Endothelial cell of umbilical vein (primary cell): ENCODE measurements at regions not wholly inside any gene's neighbourhood (a gene's known extent, or its start where the extent isn't known, plus 50 kb on each side); places are given as distances from the start of the nearest gene placed in this dataset.
"Not testable (repeated sequence)": the region's sequence is repeated elsewhere in the genome, so short reads cannot be mapped to it uniquely, and the experiment has no call there.

ENCODE experiments used
- BruUV-seq: library from RNA; stranded (reverse); fragments of 400-500 nt; replicated peaks from 2 replicates; lab custom pipeline; 2021; lab: Mats Ljungman, UMichigan
- CTCF ChIA-PET: fragments of 300-600, 350-600 bp; sonication (Branson Sonifier 250); formaldehyde crosslinking; loops from one replicate; lab custom pipeline; 2021; ENCODE audit warnings: antibody characterized with exemption, inconsistent platforms; lab: Charles Lee
- POLR2A ChIA-PET: fragments of 300-600, 350-600 bp; sonication (Branson Sonifier 250); formaldehyde crosslinking; loops from one replicate; lab custom pipeline; 2021; ENCODE audit warnings: antibody characterized with exemption, inconsistent platforms; lab: Charles Lee
- DNase-seq: peaks from one replicate; pipeline ENCODE4 v3.0.0-alpha.2; 2011; ENCODE audit warnings: low read depth, low spot score
- FAIRE-seq: peaks from 2 replicates; lab custom pipeline; 2011; peaks lifted over from hg19 to GRCh38; lab: Jason Lieb, UNC
- H2AFZ ChIP-seq: 2 replicates; pipeline ENCODE4 v1.6.0; 2012; ENCODE audit warnings: low read depth, low read length, control low read depth, inconsistent platforms
- H3K27ac ChIP-seq: 2 replicates; pipeline ENCODE4 v1.5.1; 2011; ENCODE audit warnings: low read depth, mild to moderate bottlenecking, control low read depth, low read length, moderate library complexity; ENCODE audit not compliant: insufficient read depth
- H3K27me3 ChIP-seq, 2 experiments: 2 replicates each; pipeline versions ENCODE4 v1.6.0 to v1.6.1; 2011; ENCODE audit warnings: low read length in 2 of 2, mixed read lengths in 1 of 2; ENCODE audit not compliant: control insufficient read depth in 2 of 2, insufficient read depth in 2 of 2
- H3K36me3 ChIP-seq, 2 experiments: 2 replicates in 1 of 2; 3 replicates in 1 of 2; pipeline ENCODE4 v1.5.1; 2011; ENCODE audit warnings: low read length in 2 of 2, mild to moderate bottlenecking in 1 of 2, moderate library complexity in 1 of 2; ENCODE audit not compliant: control insufficient read depth in 2 of 2, insufficient read depth in 2 of 2; ENCODE audit errors: extremely low read depth in 1 of 2
- H3K4me1 ChIP-seq: 3 replicates; pipeline ENCODE4 v1.5.1; 2011; ENCODE audit warnings: mild to moderate bottlenecking, low read length; ENCODE audit not compliant: control insufficient read depth, insufficient read depth; ENCODE audit errors: extremely low read depth
- H3K4me2 ChIP-seq: 2 replicates; pipeline ENCODE4 v1.6.1; 2011; ENCODE audit warnings: low read length, control low read depth, mixed read lengths; ENCODE audit not compliant: insufficient read depth
- H3K4me3 ChIP-seq, 3 experiments: fragments of 200-600 bp in 1 of 3; sonication (generic), shearing (Covaris generic) in 1 of 3; replicated peaks in 1 of 3; 2 replicates each; pipeline ENCODE4 v1.5.1; 2011 to 2016; ENCODE audit warnings: control low read depth in 3 of 3, low read length in 3 of 3, mild to moderate bottlenecking in 2 of 3, inconsistent platforms in 1 of 3, low read depth in 1 of 3, moderate library complexity in 1 of 3; ENCODE audit not compliant: insufficient read depth in 1 of 3
- H3K79me2 ChIP-seq: 2 replicates; pipeline ENCODE4 v1.6.0; 2012; ENCODE audit warnings: low read length, inconsistent platforms; ENCODE audit not compliant: control insufficient read depth, insufficient read depth
- H3K9ac ChIP-seq: replicated peaks from 2 replicates; pipeline ENCODE3; 2011; ENCODE audit warnings: low read length, control low read depth; ENCODE audit not compliant: insufficient read depth; ENCODE audit errors: extremely low read depth
- H3K9me1 ChIP-seq: replicated peaks from 3 replicates; pipeline ENCODE4 v1.6.0; 2011; ENCODE audit warnings: mild to moderate bottlenecking, low read length; ENCODE audit not compliant: control insufficient read depth, insufficient read depth; ENCODE audit errors: extremely low read depth
- H3K9me3 ChIP-seq: replicated peaks from 2 replicates; pipeline ENCODE4 v1.5.1; 2012; ENCODE audit warnings: low read length, inconsistent platforms; ENCODE audit not compliant: control insufficient read depth, insufficient read depth
- H4K20me1 ChIP-seq: replicated peaks from 2 replicates; pipeline ENCODE3; 2011; ENCODE audit warnings: mild to moderate bottlenecking, low read length; ENCODE audit not compliant: control insufficient read depth, insufficient read depth; ENCODE audit errors: extremely low read depth
- CTCF ChIP-seq, 2 donors: IDR thresholded peaks; 1 replicate in 1 of 2; 2 replicates in 1 of 2; pipeline ENCODE4 v1.5.1; 2011; ENCODE audit warnings: low read length in 2 of 2, mild to moderate bottlenecking in 2 of 2, moderate library complexity in 2 of 2, control low read depth in 1 of 2, inconsistent platforms in 1 of 2, low read depth in 1 of 2; ENCODE audit not compliant: insufficient read depth in 1 of 2; ENCODE audit errors: extremely low read depth in 1 of 2
- EZH2 ChIP-seq: IDR thresholded peaks from 2 replicates; pipeline ENCODE4 v1.6.1; 2012; ENCODE audit warnings: borderline replicate concordance, low read depth, mild to moderate bottlenecking, moderate library complexity, low read length, inconsistent platforms; ENCODE audit not compliant: severe bottlenecking
- FOS ChIP-seq: IDR thresholded peaks from 2 replicates; pipeline ENCODE4 v1.6.1; 2011; ENCODE audit warnings: mild to moderate bottlenecking, low read length, moderate library complexity, borderline replicate concordance; ENCODE audit not compliant: insufficient read depth
- GATA2 ChIP-seq: IDR thresholded peaks from 2 replicates; pipeline ENCODE4 v1.7.0; 2011; ENCODE audit warnings: low read depth, mild to moderate bottlenecking, moderate library complexity, mixed read lengths, low read length; ENCODE audit not compliant: insufficient read length, insufficient read depth
- JUN ChIP-seq: IDR thresholded peaks from 2 replicates; pipeline ENCODE4 v1.6.1; 2011; ENCODE audit warnings: borderline replicate concordance, low read depth; ENCODE audit not compliant: insufficient read length, insufficient read depth
- MAX ChIP-seq: IDR thresholded peaks from 2 replicates; pipeline ENCODE4 v1.6.1; 2011; ENCODE audit not compliant: insufficient read depth, insufficient read length
- MYC ChIP-seq: IDR thresholded peaks from one replicate; pipeline ENCODE4 v1.6.1; 2011; ENCODE audit warnings: mild to moderate bottlenecking, low read depth, low read length
- POLR2A ChIP-seq: IDR thresholded peaks from 2 replicates; pipeline ENCODE4 v1.6.1; 2012; ENCODE audit warnings: low read depth, mild to moderate bottlenecking, control low read depth, low read length
- POLR2AphosphoS5 ChIP-seq: IDR thresholded peaks from 2 replicates; pipeline ENCODE4 v1.6.1; 2012; ENCODE audit warnings: low read depth, mild to moderate bottlenecking, control low read depth, low read length, moderate library complexity; ENCODE audit not compliant: insufficient read depth
- dilution Hi-C: fragments of 300-500 bp; cut with MboI; formaldehyde crosslinking; loops from one replicate; pipeline ENCODE4 v1.15.0; 2019; ENCODE audit warnings: low sequenced_read_pairs; ENCODE audit not compliant: extremely low pct_ligation_motif_present
- intact Hi-C: fragments of 100-400 bp; cut with micrococcal nuclease; formaldehyde crosslinking; loops from one replicate; pipeline ENCODE4 v1.10.0; 2022

GRCh38 chrX:76821276-76821675 lies 393.8 kb downstream of the MAGEE1 start:
- Histone ChIP-seq H3K4me3 (no peak overlapping the region), H3K27ac (no peak overlapping the region), H3K4me1 (no peaks in the 10 kb centered on the region), H3K4me2 (no peak overlapping the region), H3K36me3 (no peaks in the 10 kb centered on the region), H3K27me3 (no peaks in the 10 kb centered on the region), H3K9me1 (no peaks in the 10 kb centered on the region), H3K79me2 (no peaks in the 10 kb centered on the region), H3K9me3 (no peaks in the 10 kb centered on the region), H3K9ac (no peak overlapping the region), H2AFZ (no peak overlapping the region), H4K20me1 (no peaks in the 10 kb centered on the region)
- TF ChIP-seq FOS (no peak), JUN (no peak), POLR2AphosphoS5 (no peak), POLR2A (no peak), MYC (no peak)
- FAIRE-seq: no peak
- BruUV-seq: no TSS peak
- POLR2A ChIA-PET: no interaction called here
- intact Hi-C loops (no loop called here), dilution Hi-C loops (no loop called here)
- CTCF ChIA-PET: no interaction called here
- DNase-seq: no peak

GRCh38 chrX:76827672-76828071 lies 400.2 kb downstream of the MAGEE1 start:
- no TSS peak for BruUV-seq
- FAIRE-seq: no peak
- TF ChIP-seq CTCF (IDR thresholded peaks at IDR 0.05; ENCODE audit: extremely low read depth in 1 of 2, insufficient read depth in 1 of 2, low read depth in 1 of 2, low read length in 2 of 2) (no peak), MYC (no peak), MAX (no peak), POLR2AphosphoS5 (no peak), GATA2 (no peak), POLR2A (no peak), EZH2 (no peak)
- no peak overlapping the region for H3K27ac ChIP-seq
- H3K9me3 ChIP-seq: no peaks in the 10 kb centered on the region
- POLR2A ChIA-PET: no interaction called here
- H3K79me2 ChIP-seq: no peaks in the 10 kb centered on the region
- H3K4me2 ChIP-seq: no peak overlapping the region
- dilution Hi-C loops (no loop called here), intact Hi-C loops (no loop called here)
- no peak overlapping the region for H3K9ac ChIP-seq
- H2AFZ ChIP-seq: no peak overlapping the region
- CTCF ChIA-PET: no interaction called here
- no peaks in the 10 kb centered on the region for H4K20me1 ChIP-seq
- H3K27me3 ChIP-seq: no peaks in the 10 kb centered on the region
- no peak for DNase-seq
- H3K36me3 ChIP-seq: no peaks in the 10 kb centered on the region
- no peaks in the 10 kb centered on the region for H3K9me1 ChIP-seq
- H3K4me3 ChIP-seq: no peak overlapping the region
- no peaks in the 10 kb centered on the region for H3K4me1 ChIP-seq

- dilution Hi-C loops, FAIRE-seq, H4K20me1 ChIP-seq, DNase-seq, H3K4me3 ChIP-seq, H3K4me2 ChIP-seq, H3K79me2 ChIP-seq, H3K36me3 ChIP-seq, H3K9ac ChIP-seq, H3K27ac ChIP-seq, H2AFZ ChIP-seq, CTCF ChIA-PET, H3K9me3 ChIP-seq, POLR2A ChIA-PET, H3K27me3 ChIP-seq, intact Hi-C loops, H3K9me1 ChIP-seq, H3K4me1 ChIP-seq, BruUV-seq: not testable (repeated sequence)
Observed at GRCh38 chrX:76840902-76841301, 413.4 kb downstream of the MAGEE1 start.
